Type B pancreatic cell (in vitro differentiated cells): ENCODE measurements at regions not wholly inside any gene's neighbourhood (a gene's known extent, or its start where the extent isn't known, plus 50 kb on each side); places are given as distances from the start of the nearest gene placed in this dataset.

Source experiments
- DNase-seq: peaks from one replicate; pipeline ENCODE4 v3.0.0; 2021; ENCODE audit warnings: mixed read lengths; ENCODE audit not compliant: unreplicated experiment; ENCODE audit errors: extremely low spot score
- H3K27ac Mint-ChIP-seq: 2 replicates; pipeline ENCODE4 v1.8.0; 2021; ENCODE audit warnings: mild to moderate bottlenecking, mixed read lengths
- H3K27me3 Mint-ChIP-seq: 2 replicates; pipeline ENCODE4 v1.8.0; 2021; ENCODE audit warnings: mixed read lengths
- H3K36me3 Mint-ChIP-seq: 2 replicates; pipeline ENCODE4 v1.8.0; 2021; ENCODE audit warnings: mixed read lengths
- H3K4me1 Mint-ChIP-seq: one replicate; pipeline ENCODE4 v1.8.0; 2021; ENCODE audit warnings: mixed read lengths; ENCODE audit not compliant: unreplicated experiment
- H3K4me3 Mint-ChIP-seq: 2 replicates; pipeline ENCODE4 v1.8.0; 2021; ENCODE audit warnings: mild to moderate bottlenecking, mixed read lengths
- H3K9me3 Mint-ChIP-seq: 2 replicates; pipeline ENCODE4 v1.8.0; 2021; ENCODE audit warnings: mixed read lengths
- CTCF ChIP-seq: fragments of 200-600 bp; sonication (generic); conservative IDR thresholded peaks from 2 replicates; pipeline ENCODE4 v1.5.0; 2021; ENCODE audit warnings: antibody characterized with exemption, mild to moderate bottlenecking

GRCh38 chr7:49635800-49636199 lies 137.6 kb upstream of the VWC2 start:
- Mint-ChIP-seq H3K9me3 (no peaks in the 10 kb centered on the region), H3K4me3 (no peak overlapping the region), H3K36me3 (no peaks in the 10 kb centered on the region), H3K27me3 (no peaks in the 10 kb centered on the region), H3K4me1 (peaks cover 3% of the 10 kb centered on the region), H3K27ac (no peak overlapping the region)
- TF ChIP-seq CTCF: no peak
- DNase-seq: no peak

GRCh38 chr7:49636400-49636799 lies 137.0 kb upstream of the VWC2 start:
- no peak overlapping the region for H3K27ac Mint-ChIP-seq

GRCh38 chr7:49638166-49638565 lies 135.3 kb upstream of the VWC2 start:
- no peak overlapping the region for H3K27ac Mint-ChIP-seq
- H3K4me1 Mint-ChIP-seq: no peaks in the 10 kb centered on the region
- H3K9me3 Mint-ChIP-seq: no peaks in the 10 kb centered on the region
- H3K4me3 Mint-ChIP-seq: no peak overlapping the region
- no peak for DNase-seq
- H3K36me3 Mint-ChIP-seq: no peaks in the 10 kb centered on the region
- no peaks in the 10 kb centered on the region for H3K27me3 Mint-ChIP-seq
- no peak for TF ChIP-seq CTCF

More at GRCh38 chr7:49636400-49636799, 137.0 kb upstream of the VWC2 start:
- no peaks in the 10 kb centered on the region for H3K36me3 Mint-ChIP-seq
- TF ChIP-seq CTCF: no peak
- no peak for DNase-seq
- H3K4me3 Mint-ChIP-seq: no peak overlapping the region
- no peaks in the 10 kb centered on the region for H3K27me3 Mint-ChIP-seq
- H3K4me1 Mint-ChIP-seq: no peaks in the 10 kb centered on the region
- H3K9me3 Mint-ChIP-seq: no peaks in the 10 kb centered on the region

GRCh38 chr7:49639068-49639593 lies 134.3 kb upstream of the VWC2 start:
- no peak for TF ChIP-seq CTCF
- Mint-ChIP-seq H3K4me1 (no peaks in the 10 kb centered on the region), H3K27me3 (no peaks in the 10 kb centered on the region), H3K9me3 (no peaks in the 10 kb centered on the region), H3K27ac (no peak overlapping the region), H3K36me3 (no peaks in the 10 kb centered on the region), H3K4me3 (no peak overlapping the region)
- DNase-seq: no peak

GRCh38 chr7:49639808-49640207 lies 133.6 kb upstream of the VWC2 start:
- Mint-ChIP-seq H3K27me3 (no peaks in the 10 kb centered on the region), H3K36me3 (no peaks in the 10 kb centered on the region), H3K4me1 (no peaks in the 10 kb centered on the region), H3K9me3 (no peaks in the 10 kb centered on the region), H3K4me3 (no peak overlapping the region), H3K27ac (no peak overlapping the region)
- DNase-seq: no peak
- TF ChIP-seq CTCF: no peak

GRCh38 chr7:49643321-49643720 lies 130.1 kb upstream of the VWC2 start:
- Mint-ChIP-seq H3K4me1 (no peaks in the 10 kb centered on the region), H3K27me3 (peaks cover 3% of the 10 kb centered on the region)
- TF ChIP-seq CTCF: no peak

More at GRCh38 chr7:49643321-49643720, 130.1 kb upstream of the VWC2 start:
- Mint-ChIP-seq H3K9me3 (no peaks in the 10 kb centered on the region), H3K27ac (no peak overlapping the region), H3K36me3 (no peaks in the 10 kb centered on the region), H3K4me3 (no peak overlapping the region)
- no peak for DNase-seq
